ENCODE measurements at regions not wholly inside any gene's neighbourhood (a gene's known extent, or its start where the extent isn't known, plus 50 kb on each side); places are given as distances from the start of the nearest gene placed in this dataset.

DNA sequence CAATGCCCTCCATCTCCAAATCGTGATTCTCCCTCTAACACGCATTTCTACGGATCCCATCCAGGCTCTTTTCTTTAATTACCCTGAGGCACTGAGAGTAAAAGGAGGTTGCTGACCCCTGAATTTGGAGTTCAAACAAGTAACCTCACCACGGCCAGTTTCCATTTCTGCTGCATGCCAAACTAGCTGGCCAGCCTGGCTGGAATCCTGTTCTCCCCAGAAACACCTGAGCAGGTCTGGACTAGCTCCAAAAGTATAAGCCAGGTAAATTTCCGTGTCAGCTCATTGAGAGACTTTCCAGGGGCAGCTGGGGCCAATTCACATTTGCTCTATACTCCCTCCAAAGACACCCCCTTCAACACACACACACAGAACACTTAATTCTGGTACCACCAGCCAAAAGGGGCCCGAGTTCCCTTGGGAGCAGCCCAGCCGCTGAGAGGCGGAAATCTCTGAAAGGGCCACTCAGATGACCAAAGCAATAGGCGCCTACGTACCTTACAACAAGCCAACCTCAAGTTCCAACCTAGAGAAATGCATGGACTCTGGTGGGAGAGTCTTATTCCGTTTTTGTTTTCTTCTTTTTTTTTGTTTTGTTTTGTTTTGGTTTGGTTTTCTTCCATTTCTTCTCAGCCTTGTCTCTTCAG lies 131.4 kb downstream of the NDUFA12 start (continued):
- TF ChIP-seq, protein P1, sequence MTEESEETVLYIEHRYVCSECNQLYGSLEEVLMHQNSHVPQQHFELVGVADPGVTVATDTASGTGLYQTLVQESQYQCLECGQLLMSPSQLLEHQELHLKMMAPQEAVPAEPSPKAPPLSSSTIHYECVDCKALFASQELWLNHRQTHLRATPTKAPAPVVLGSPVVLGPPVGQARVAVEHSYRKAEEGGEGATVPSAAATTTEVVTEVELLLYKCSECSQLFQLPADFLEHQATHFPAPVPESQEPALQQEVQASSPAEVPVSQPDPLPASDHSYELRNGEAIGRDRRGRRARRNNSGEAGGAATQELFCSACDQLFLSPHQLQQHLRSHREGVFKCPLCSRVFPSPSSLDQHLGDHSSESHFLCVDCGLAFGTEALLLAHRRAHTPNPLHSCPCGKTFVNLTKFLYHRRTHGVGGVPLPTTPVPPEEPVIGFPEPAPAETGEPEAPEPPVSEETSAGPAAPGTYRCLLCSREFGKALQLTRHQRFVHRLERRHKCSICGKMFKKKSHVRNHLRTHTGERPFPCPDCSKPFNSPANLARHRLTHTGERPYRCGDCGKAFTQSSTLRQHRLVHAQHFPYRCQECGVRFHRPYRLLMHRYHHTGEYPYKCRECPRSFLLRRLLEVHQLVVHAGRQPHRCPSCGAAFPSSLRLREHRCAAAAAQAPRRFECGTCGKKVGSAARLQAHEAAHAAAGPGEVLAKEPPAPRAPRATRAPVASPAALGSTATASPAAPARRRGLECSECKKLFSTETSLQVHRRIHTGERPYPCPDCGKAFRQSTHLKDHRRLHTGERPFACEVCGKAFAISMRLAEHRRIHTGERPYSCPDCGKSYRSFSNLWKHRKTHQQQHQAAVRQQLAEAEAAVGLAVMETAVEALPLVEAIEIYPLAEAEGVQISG (CRISPR knock-in tag; IDR thresholded peaks at IDR 0.05), result no peak
- TF ChIP-seq ZNF589 (CRISPR knock-in tag; conservative IDR thresholded peaks at IDR 0.05), result no peak
- TF ChIP-seq SMAD1 (CRISPR knock-in tag; IDR thresholded peaks at IDR 0.05; ENCODE audit: borderline replicate concordance, low read depth), result no peak
- TF ChIP-seq KMT2A (CRISPR knock-in tag; IDR thresholded peaks at IDR 0.05), result no peak
- TF ChIP-seq POLR2AphosphoS2 (IDR thresholded peaks at IDR 0.05; ENCODE audit: low read depth, low read length), result no peak
- TF ChIP-seq, protein P2, sequence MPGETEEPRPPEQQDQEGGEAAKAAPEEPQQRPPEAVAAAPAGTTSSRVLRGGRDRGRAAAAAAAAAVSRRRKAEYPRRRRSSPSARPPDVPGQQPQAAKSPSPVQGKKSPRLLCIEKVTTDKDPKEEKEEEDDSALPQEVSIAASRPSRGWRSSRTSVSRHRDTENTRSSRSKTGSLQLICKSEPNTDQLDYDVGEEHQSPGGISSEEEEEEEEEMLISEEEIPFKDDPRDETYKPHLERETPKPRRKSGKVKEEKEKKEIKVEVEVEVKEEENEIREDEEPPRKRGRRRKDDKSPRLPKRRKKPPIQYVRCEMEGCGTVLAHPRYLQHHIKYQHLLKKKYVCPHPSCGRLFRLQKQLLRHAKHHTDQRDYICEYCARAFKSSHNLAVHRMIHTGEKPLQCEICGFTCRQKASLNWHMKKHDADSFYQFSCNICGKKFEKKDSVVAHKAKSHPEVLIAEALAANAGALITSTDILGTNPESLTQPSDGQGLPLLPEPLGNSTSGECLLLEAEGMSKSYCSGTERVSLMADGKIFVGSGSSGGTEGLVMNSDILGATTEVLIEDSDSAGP (CRISPR knock-in tag; IDR thresholded peaks at IDR 0.05; ENCODE audit: borderline replicate concordance), result no peak
- no peak for TF ChIP-seq SAP130 (CRISPR knock-in tag; IDR thresholded peaks at IDR 0.05; ENCODE audit: low read depth)
- TF ChIP-seq, protein P3, sequence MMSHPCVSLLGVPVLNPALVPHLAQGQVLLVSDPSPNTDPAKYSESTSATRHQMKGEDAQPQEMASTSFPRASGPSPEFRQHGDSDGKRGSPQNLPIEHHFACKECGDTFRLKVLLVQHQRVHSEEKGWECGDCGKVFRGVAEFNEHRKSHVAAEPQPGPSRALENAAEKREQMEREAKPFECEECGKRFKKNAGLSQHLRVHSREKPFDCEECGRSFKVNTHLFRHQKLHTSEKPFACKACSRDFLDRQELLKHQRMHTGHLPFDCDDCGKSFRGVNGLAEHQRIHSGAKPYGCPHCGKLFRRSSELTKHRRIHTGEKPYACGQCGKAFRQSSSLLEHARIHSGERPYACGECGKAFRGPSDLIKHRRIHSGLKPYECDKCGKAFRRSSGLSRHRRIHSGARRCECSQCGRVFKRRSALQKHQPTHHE (CRISPR knock-in tag; IDR thresholded peaks at IDR 0.05; ENCODE audit: borderline replicate concordance), result no peak
